Mucosa of descending colon (tissue), 3 donors: ENCODE measurements at regions not wholly inside any gene's neighbourhood (a gene's known extent, or its start where the extent isn't known, plus 50 kb on each side); places are given as distances from the start of the nearest gene placed in this dataset.

Experiments
- ATAC-seq: fragments of 200-7000 bp; cut with Tn5 transposase; one replicate; pipeline ENCODE4 v1.9.1; 2020; ENCODE audit warnings: mild to moderate bottlenecking, moderate library complexity
- DNase-seq, 3 donors: peaks; one replicate each; pipeline ENCODE4 v3.0.0-alpha.2; 2020
- H3K36me3 ChIP-seq: fragments of 200-600 bp; one replicate; pipeline ENCODE4 v1.8.0; 2021; ENCODE audit warnings: low read depth, mild to moderate bottlenecking
- H3K4me1 ChIP-seq: fragments of 200-600 bp; one replicate; pipeline ENCODE4 v1.8.0; 2021; ENCODE audit warnings: low read depth, mild to moderate bottlenecking
- H3K4me3 ChIP-seq: fragments of 200-600 bp; one replicate; pipeline ENCODE4 v1.8.0; 2021; ENCODE audit warnings: mild to moderate bottlenecking
- H3K9me3 ChIP-seq: fragments of 200-600 bp; one replicate; pipeline ENCODE4 v1.8.0; 2021; ENCODE audit warnings: mild to moderate bottlenecking
- intact Hi-C, 2 donors: fragments of 100-400 bp; cut with DNase I in 1 of 2; cut with micrococcal nuclease in 1 of 2; formaldehyde crosslinking; loops; one replicate each; pipeline versions ENCODE4 v1.11.0 to v1.11.1; 2022; cut with DNase I, micrococcal nuclease
- TF ChIP-seq, protein P1 (sequence below): fragments of 200-600 bp; IDR thresholded peaks from one replicate; pipeline ENCODE4 v1.8.0; 2022; ENCODE audit warnings: antibody characterized with exemption, mild to moderate bottlenecking
- donor health status: DM: no; HTN: no; CAD: no; lungs with moderate emphysema.
- donor health status: DM: no; HTN: no; CAD: no.
- donor health status: DM: no; HTN: yes; CAD: no.

DNA sequence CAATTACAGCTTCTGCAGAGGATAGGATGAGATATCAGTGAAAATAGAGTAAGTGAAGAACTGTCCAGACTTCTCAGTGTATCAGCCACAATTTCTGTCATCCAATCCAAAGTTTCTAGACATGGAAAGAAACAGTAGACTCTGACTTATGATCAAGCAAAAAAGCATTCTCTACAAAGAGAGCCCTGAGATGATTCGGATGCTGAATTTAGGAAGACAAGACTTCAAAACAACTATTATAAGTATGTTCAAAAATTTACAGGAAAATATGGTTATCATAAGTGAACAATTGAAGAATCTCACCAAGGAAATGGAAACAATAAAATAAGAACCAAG, 238.2 kb upstream of the IRS2 start:
- no peak overlapping the region for H3K4me3 ChIP-seq
- no peak for ATAC-seq
- TF ChIP-seq, protein P1, sequence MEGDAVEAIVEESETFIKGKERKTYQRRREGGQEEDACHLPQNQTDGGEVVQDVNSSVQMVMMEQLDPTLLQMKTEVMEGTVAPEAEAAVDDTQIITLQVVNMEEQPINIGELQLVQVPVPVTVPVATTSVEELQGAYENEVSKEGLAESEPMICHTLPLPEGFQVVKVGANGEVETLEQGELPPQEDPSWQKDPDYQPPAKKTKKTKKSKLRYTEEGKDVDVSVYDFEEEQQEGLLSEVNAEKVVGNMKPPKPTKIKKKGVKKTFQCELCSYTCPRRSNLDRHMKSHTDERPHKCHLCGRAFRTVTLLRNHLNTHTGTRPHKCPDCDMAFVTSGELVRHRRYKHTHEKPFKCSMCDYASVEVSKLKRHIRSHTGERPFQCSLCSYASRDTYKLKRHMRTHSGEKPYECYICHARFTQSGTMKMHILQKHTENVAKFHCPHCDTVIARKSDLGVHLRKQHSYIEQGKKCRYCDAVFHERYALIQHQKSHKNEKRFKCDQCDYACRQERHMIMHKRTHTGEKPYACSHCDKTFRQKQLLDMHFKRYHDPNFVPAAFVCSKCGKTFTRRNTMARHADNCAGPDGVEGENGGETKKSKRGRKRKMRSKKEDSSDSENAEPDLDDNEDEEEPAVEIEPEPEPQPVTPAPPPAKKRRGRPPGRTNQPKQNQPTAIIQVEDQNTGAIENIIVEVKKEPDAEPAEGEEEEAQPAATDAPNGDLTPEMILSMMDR, result no peak
- DNase-seq, result no peak
- H3K36me3 ChIP-seq, result no peaks in the 10 kb centered on the region
- H3K9me3 ChIP-seq, result no peaks in the 10 kb centered on the region
- no peaks in the 10 kb centered on the region for H3K4me1 ChIP-seq
- intact Hi-C loops, result no loop called here

DNA sequence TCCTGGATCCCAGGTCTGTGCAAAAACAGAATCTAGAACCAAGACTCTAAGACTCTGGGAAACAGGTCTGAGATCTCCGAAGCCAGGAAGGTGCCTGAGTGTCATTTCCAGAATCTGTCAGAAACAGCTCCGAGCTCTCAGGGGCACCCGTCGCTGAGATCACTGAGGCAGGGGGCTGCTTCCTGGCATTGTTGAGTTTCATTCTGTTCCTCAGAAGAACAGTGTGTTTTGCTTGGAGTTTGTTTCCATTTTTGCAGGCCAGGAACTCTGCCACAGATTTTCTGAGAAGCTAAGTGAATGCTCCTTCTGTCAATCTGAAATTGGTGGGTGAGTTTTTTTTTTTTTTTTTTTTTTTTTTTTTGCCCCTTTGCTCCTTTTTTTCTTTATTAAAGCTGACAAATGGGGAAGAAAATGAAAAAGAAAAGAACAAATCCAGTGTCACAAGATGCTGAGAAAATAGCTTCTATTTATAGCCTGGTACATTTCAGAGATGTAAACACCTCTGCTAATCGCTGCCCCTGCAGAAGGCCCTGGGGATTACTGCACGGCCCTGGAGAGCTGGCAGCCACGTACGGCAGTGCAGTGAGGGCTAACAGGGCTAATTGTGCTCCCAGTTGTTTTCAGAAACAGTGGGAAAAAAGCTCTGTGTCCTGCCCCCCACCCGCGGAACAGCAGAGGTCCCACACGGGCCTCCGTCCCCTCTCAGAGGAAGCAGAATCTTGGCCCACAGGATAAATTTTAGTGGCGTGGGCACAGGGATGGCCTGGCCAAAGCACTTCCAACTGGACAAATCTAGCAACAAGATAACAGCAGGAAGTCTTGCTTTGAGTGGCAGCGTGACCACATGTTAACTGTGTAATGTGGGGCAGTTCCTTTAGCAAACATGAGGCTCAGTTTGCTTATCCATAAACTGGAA, 237.6 kb upstream of the IRS2 start:
- TF ChIP-seq, protein P1, result no peak
- Histone ChIP-seq H3K4me1 (no peaks in the 10 kb centered on the region), H3K4me3 (no peak overlapping the region), H3K9me3 (no peaks in the 10 kb centered on the region), H3K36me3 (no peaks in the 10 kb centered on the region)
- ATAC-seq, result no peak
- no peak for DNase-seq
- intact Hi-C loops, result no loop called here

DNA sequence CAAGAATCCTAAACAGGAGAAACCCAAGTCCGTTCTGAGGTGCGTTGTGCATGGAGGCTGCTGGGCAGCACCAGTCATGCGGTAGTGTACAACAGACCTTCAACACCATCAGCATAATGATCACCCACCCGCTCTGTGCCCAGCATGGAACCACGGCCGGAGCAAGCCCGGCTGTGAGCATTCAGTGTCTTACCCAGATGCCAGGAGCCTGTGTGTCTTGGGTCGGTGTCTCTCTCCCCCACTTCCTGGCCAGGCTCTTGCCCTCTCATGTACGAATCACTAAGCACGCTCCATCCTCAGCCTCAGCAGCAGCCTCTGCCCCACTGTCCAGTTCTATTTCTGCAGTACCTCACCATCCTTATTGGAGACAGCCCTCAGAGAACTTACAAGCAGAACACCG, 231.6 kb upstream of the IRS2 start:
- ATAC-seq (no peak), DNase-seq (no peak)
- no peaks in the 10 kb centered on the region for H3K36me3 ChIP-seq
- H3K4me1 ChIP-seq, result no peaks in the 10 kb centered on the region
- intact Hi-C loops, result no loop called here
- H3K4me3 ChIP-seq, result no peak overlapping the region
- TF ChIP-seq, protein P1, result no peak
- H3K9me3 ChIP-seq, result no peaks in the 10 kb centered on the region

DNA sequence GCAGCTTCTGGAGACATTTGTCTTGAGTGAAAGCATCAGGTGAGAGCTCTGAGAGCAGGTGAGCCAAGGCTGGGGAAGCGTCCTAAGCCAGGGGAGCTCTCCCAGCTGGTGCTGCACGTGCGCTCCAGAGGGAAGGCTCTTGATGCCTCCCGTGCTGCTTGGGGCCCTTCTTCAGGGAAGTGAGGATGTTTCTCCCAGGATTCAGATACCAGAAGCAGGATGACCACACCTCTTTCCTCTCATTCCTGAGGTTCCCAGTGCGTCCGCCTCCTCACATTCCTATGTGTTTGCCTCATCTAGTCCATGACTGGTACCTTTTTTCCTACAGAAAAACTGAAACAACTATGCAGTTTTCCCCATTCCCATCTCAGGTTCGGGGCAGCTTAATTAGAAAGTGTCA, 231.0 kb upstream of the IRS2 start:
- no peak for ATAC-seq
- no peak for DNase-seq
- H3K4me3 ChIP-seq, result no peak overlapping the region
- no peaks in the 10 kb centered on the region for H3K4me1 ChIP-seq
- TF ChIP-seq, protein P1, result no peak
- no peaks in the 10 kb centered on the region for H3K36me3 ChIP-seq
- intact Hi-C loops, result no loop called here
- H3K9me3 ChIP-seq, result no peaks in the 10 kb centered on the region

DNA sequence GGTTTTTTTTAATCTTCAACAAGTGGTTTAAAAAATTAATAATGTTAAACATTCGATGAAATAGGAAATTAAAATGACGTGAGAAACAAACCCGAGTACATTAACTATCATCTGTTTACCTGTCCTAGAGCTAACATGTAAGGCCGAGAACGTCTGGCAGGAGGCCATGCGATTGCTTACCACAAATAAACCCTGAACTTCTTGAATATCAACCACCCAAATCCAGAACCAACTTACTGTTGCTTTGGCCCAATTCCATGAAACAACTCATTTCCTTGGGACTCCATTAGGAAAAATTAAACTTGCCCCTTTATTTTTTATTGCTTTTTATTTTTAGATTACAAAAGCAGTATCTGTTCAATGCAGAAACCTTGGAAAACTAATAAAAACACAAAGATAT, 228.9 kb upstream of the IRS2 start:
- H3K9me3 ChIP-seq, result no peaks in the 10 kb centered on the region
- TF ChIP-seq, protein P1, result no peak
- ATAC-seq, result no peak
- intact Hi-C loops, result no loop called here
- no peaks in the 10 kb centered on the region for H3K36me3 ChIP-seq
- H3K4me3 ChIP-seq, result no peak overlapping the region
- no peaks in the 10 kb centered on the region for H3K4me1 ChIP-seq
- no peak for DNase-seq

DNA sequence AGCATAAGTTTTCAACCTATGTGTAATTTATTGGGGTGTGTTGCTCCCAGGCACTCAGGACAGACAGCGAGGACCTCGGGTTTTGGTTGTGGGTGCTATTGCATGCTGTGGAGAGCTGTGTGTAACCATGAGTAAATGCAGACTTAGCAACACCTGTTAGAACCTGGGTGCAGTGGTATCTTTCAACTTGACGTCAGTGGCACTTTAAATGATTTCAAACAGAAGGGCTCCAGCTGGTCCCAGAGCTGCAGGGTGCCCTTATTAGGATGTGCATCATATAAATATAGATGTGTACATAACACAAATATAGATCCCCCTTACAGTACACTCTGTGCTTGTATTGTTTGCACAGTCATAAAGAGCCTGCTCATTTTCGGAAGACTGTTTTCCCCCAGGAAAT, 228.3 kb upstream of the IRS2 start:
- Histone ChIP-seq H3K4me3 (no peak overlapping the region), H3K4me1 (no peaks in the 10 kb centered on the region), H3K9me3 (no peaks in the 10 kb centered on the region), H3K36me3 (no peaks in the 10 kb centered on the region)
- no peak for DNase-seq
- intact Hi-C loops, result no loop called here
- TF ChIP-seq, protein P1, result no peak
- no peak for ATAC-seq
